GM18873 (cell line): ENCODE measurements at regions not wholly inside any gene's neighbourhood (a gene's known extent, or its start where the extent isn't known, plus 50 kb on each side); places are given as distances from the start of the nearest gene placed in this dataset.

Source experiments
- ATAC-seq: cut with Tn5 transposase; IDR thresholded peaks from one replicate; pipeline ENCODE4 v1.9.1; 2021; ENCODE audit warnings: mild to moderate bottlenecking, moderate library complexity, moderate number of reproducible peaks; ENCODE audit not compliant: unreplicated experiment, low FRiP score

GRCh38 chr13:76552041-76552772 is 334.0 kb downstream of the KCTD12 start:
- no peak for ATAC-seq

- ATAC-seq = no peak
Observed at GRCh38 chr13:76542176-76542575, 344.0 kb downstream of the KCTD12 start.

- ATAC-seq = no peak
Observed at GRCh38 chr13:76538004-76538403, 348.2 kb downstream of the KCTD12 start.

GRCh38 chr13:76533251-76533650 is 353.0 kb downstream of the KCTD12 start:
- no peak for ATAC-seq

- no peak for ATAC-seq
Observed at GRCh38 chr13:76527041-76527440, 359.2 kb downstream of the KCTD12 start.

GRCh38 chr13:76523740-76524340 is 362.4 kb downstream of the KCTD12 start:
- ATAC-seq = no peak

GRCh38 chr13:76522083-76522755 is 364.0 kb downstream of the KCTD12 start:
- ATAC-seq = no peak

- ATAC-seq = no peak
Observed at GRCh38 chr13:76519685-76520084, 366.5 kb downstream of the KCTD12 start.

GRCh38 chr13:76516586-76516985 is 369.6 kb downstream of the KCTD12 start:
- ATAC-seq = no peak

- ATAC-seq = no peak
Observed at GRCh38 chr13:76516013-76516412, 370.2 kb downstream of the KCTD12 start.

- ATAC-seq = no peak
Observed at GRCh38 chr13:76512721-76513145, 373.5 kb downstream of the KCTD12 start.

GRCh38 chr13:76505437-76505836 is 380.8 kb downstream of the KCTD12 start:
- ATAC-seq = no peak

- no peak for ATAC-seq
Observed at GRCh38 chr13:76503766-76504165, 382.4 kb downstream of the KCTD12 start.

GRCh38 chr13:76503291-76503690 is 382.9 kb downstream of the KCTD12 start:
- ATAC-seq = no peak

GRCh38 chr13:76500894-76501293 is 385.3 kb downstream of the KCTD12 start:
- ATAC-seq = no peak

- no peak for ATAC-seq
Observed at GRCh38 chr13:76499891-76500290, 386.3 kb downstream of the KCTD12 start.

- ATAC-seq = no peak
Observed at GRCh38 chr13:76489274-76489673, 396.9 kb downstream of the KCTD12 start.

- no peak for ATAC-seq
Observed at GRCh38 chr13:76481738-76482137, 404.5 kb downstream of the KCTD12 start.

- no peak for ATAC-seq
Observed at GRCh38 chr13:76474966-76475365, 411.2 kb downstream of the KCTD12 start.

- no peak for ATAC-seq
Observed at GRCh38 chr13:76474356-76474755, 411.8 kb downstream of the KCTD12 start.

GRCh38 chr13:76473552-76474134 is 412.6 kb downstream of the KCTD12 start:
- ATAC-seq = peak; percentile 97
